Neural progenitor cell (in vitro differentiated cells): ENCODE measurements at regions not wholly inside any gene's neighbourhood (a gene's known extent, or its start where the extent isn't known, plus 50 kb on each side); places are given as distances from the start of the nearest gene placed in this dataset.
A peak's percentile ranks its signal among the peaks of the same experiment; 100 is the strongest.

Experiments used
- DNase-seq: peaks from one replicate; pipeline ENCODE4 v3.0.0-alpha.2; 2016; ENCODE audit warnings: low spot score
- H2AFZ ChIP-seq: fragments of 200-600 bp; sonication (generic); replicated peaks from 2 replicates; pipeline ENCODE4 v1.6.1; 2016; ENCODE audit warnings: antibody characterized with exemption
- H3F3A ChIP-seq: fragments of 200-600 bp; sonication (generic); 2 replicates; pipeline ENCODE4 v1.6.1; 2016; ENCODE audit warnings: antibody characterized with exemption, low read depth
- H3K27ac ChIP-seq: fragments of 200-600 bp; sonication (generic); 2 replicates; pipeline ENCODE4 v1.5.1; 2016; ENCODE audit warnings: mild to moderate bottlenecking
- H3K27me3 ChIP-seq: fragments of 200-600 bp; sonication (generic); 2 replicates; pipeline ENCODE4 v1.6.1; 2016; ENCODE audit warnings: mild to moderate bottlenecking, moderate library complexity
- H3K36me3 ChIP-seq: fragments of 200-600 bp; sonication (generic); 2 replicates; pipeline ENCODE4 v1.5.1; 2016
- H3K4me1 ChIP-seq: fragments of 200-600 bp; sonication (generic); 2 replicates; pipeline ENCODE4 v1.6.1; 2016; ENCODE audit warnings: mixed run types
- H3K4me2 ChIP-seq: fragments of 200-600 bp; sonication (generic); 2 replicates; pipeline ENCODE4 v1.6.1; 2016
- H3K4me3 ChIP-seq: fragments of 200-600 bp; sonication (generic); 2 replicates; pipeline ENCODE4 v1.5.1; 2016
- H3K79me2 ChIP-seq: fragments of 200-600 bp; sonication (generic); 2 replicates; pipeline ENCODE4 v1.6.1; 2016; ENCODE audit warnings: low read depth
- H3K9ac ChIP-seq: fragments of 200-600 bp; sonication (generic); 2 replicates; pipeline ENCODE4 v1.6.1; 2016
- H3K9me3 ChIP-seq: fragments of 200-600 bp; sonication (generic); 2 replicates; pipeline ENCODE4 v1.5.1; 2016; ENCODE audit warnings: low read depth
- H4K20me1 ChIP-seq: fragments of 200-600 bp; sonication (generic); 2 replicates; pipeline ENCODE4 v1.6.1; 2016; ENCODE audit warnings: low read depth
- H3K27ac Mint-ChIP-seq: 3 replicates; pipeline ENCODE4 v1.8.0; 2021; ENCODE audit warnings: mixed read lengths
- H3K27me3 Mint-ChIP-seq: 2 replicates; pipeline ENCODE4 v1.8.0; 2022; ENCODE audit warnings: low read depth, mild to moderate bottlenecking, inconsistent platforms, moderate library complexity, mixed read lengths; ENCODE audit not compliant: insufficient read depth
- H3K36me3 Mint-ChIP-seq: 3 replicates; pipeline ENCODE4 v1.8.0; 2021; ENCODE audit warnings: mixed read lengths
- H3K4me1 Mint-ChIP-seq: 3 replicates; pipeline ENCODE4 v1.8.0; 2021; ENCODE audit warnings: mixed read lengths
- H3K4me3 Mint-ChIP-seq: 3 replicates; pipeline ENCODE4 v1.8.0; 2021; ENCODE audit warnings: mild to moderate bottlenecking, moderate library complexity, mixed read lengths
- H3K9me3 Mint-ChIP-seq: 3 replicates; pipeline ENCODE4 v1.8.0; 2020; ENCODE audit warnings: mixed read lengths
- EZH2 ChIP-seq: fragments of 200-600 bp; sonication (generic); IDR thresholded peaks from 2 replicates; pipeline ENCODE4 v1.6.1; 2017; ENCODE audit warnings: antibody characterized with exemption, mild to moderate bottlenecking, moderate library complexity
- EZH2phosphoT487 ChIP-seq: fragments of 200-600 bp; sonication (generic); IDR thresholded peaks from 2 replicates; pipeline ENCODE4 v1.6.1; 2017; ENCODE audit warnings: antibody characterized with exemption
- TF ChIP-seq, protein P1 (sequence below): fragments of 200-600 bp; sonication (generic); IDR thresholded peaks from 2 replicates; pipeline ENCODE4 v1.5.1; 2017; ENCODE audit warnings: antibody characterized with exemption, mild to moderate bottlenecking

DNA sequence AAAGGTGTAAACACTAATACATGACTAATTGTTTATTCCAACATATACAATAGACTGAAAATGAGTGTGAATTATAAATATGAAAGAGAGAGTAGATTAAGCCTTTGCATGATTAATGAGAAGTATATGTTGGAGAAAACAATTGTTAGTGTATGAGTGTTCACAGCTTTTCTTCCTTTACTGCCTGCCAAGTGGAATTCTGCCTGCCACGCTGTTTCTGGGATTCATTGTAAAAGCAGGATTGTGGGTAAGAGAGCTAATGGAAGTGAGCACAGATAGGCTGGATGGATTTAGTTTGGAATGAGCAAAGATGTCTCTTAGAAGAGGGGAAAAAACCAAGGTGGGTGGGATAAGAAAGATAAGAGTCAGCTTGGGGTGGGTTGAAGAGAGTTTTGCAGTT is 129.6 kb upstream of the NMUR2 start:
- Mint-ChIP-seq H3K4me1 (peaks cover under 1% of the 10 kb centered on the region), H3K4me3 (no peak overlapping the region), H3K9me3 (no peaks in the 10 kb centered on the region), H3K27me3 (no peaks in the 10 kb centered on the region), H3K27ac (no peak overlapping the region), H3K36me3 (no peaks in the 10 kb centered on the region)
- Histone ChIP-seq H3K9me3 (no peaks in the 10 kb centered on the region), H2AFZ (no peak overlapping the region), H3F3A (no peaks in the 10 kb centered on the region), H3K79me2 (no peaks in the 10 kb centered on the region), H3K36me3 (no peaks in the 10 kb centered on the region), H3K27me3 (no peaks in the 10 kb centered on the region), H3K9ac (no peak overlapping the region), H4K20me1 (no peaks in the 10 kb centered on the region), H3K27ac (no peak overlapping the region), H3K4me1 (peaks cover under 1% of the 10 kb centered on the region), H3K4me3 (no peak overlapping the region), H3K4me2 (no peak overlapping the region)
- no peak for TF ChIP-seq EZH2
- DNase-seq: no peak

DNA sequence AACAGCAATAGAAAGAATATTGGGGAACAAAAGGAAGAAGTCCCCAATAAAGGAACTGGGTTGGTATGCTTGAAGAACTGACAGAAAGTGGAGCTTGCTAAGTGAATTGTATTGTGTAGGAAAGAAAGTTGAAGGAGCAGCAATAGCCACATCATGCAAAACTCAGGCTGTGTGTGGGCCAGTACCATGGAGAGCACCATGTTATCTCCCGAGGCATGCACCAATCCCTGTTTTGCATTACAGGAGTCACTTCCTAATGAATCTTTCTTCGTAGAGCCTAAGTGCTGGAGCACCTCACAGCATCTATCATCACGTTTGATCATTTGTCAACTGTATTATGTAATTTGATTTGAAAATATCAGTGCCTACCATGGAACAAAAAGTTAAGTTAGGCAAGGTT is 137.7 kb upstream of the NMUR2 start:
- Histone ChIP-seq H3K36me3 (no peaks in the 10 kb centered on the region), H3K27ac (no peak overlapping the region), H2AFZ (no peak overlapping the region), H3K4me2 (no peak overlapping the region), H3K79me2 (no peaks in the 10 kb centered on the region), H3F3A (no peaks in the 10 kb centered on the region), H3K9me3 (no peaks in the 10 kb centered on the region), H4K20me1 (no peaks in the 10 kb centered on the region), H3K27me3 (peaks cover 6% of the 10 kb centered on the region), H3K9ac (no peak overlapping the region), H3K4me1 (no peaks in the 10 kb centered on the region), H3K4me3 (no peak overlapping the region)
- DNase-seq: peak; percentile 74
- TF ChIP-seq EZH2: no peak
- TF ChIP-seq, protein P1, sequence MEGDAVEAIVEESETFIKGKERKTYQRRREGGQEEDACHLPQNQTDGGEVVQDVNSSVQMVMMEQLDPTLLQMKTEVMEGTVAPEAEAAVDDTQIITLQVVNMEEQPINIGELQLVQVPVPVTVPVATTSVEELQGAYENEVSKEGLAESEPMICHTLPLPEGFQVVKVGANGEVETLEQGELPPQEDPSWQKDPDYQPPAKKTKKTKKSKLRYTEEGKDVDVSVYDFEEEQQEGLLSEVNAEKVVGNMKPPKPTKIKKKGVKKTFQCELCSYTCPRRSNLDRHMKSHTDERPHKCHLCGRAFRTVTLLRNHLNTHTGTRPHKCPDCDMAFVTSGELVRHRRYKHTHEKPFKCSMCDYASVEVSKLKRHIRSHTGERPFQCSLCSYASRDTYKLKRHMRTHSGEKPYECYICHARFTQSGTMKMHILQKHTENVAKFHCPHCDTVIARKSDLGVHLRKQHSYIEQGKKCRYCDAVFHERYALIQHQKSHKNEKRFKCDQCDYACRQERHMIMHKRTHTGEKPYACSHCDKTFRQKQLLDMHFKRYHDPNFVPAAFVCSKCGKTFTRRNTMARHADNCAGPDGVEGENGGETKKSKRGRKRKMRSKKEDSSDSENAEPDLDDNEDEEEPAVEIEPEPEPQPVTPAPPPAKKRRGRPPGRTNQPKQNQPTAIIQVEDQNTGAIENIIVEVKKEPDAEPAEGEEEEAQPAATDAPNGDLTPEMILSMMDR: no peak
- TF ChIP-seq EZH2phosphoT487: no peak
- Mint-ChIP-seq H3K27ac (no peak overlapping the region), H3K27me3 (no peaks in the 10 kb centered on the region), H3K36me3 (no peaks in the 10 kb centered on the region), H3K9me3 (no peaks in the 10 kb centered on the region), H3K4me1 (no peaks in the 10 kb centered on the region), H3K4me3 (no peak overlapping the region)

DNA sequence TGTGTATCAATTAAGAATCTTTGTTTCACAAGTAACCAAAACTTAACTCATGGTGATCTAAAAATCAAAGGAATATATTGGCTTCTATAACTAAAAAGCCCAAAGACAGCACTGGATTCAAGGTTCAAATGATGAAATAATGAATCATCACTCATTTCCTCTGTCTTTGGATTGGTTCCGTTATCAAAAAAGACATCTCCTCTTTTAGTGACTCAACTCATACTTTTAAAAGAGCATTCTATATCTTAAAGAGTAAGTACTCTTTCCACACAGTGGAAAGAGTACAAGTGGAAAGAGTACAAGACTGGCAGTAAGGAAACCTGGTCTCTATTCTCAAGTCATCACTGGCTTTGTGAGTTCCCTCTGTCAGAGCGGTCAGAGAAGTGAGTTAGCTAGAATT is 141.4 kb upstream of the NMUR2 start:
- Histone ChIP-seq H3F3A (no peaks in the 10 kb centered on the region), H3K79me2 (no peaks in the 10 kb centered on the region), H3K9me3 (no peaks in the 10 kb centered on the region), H3K4me2 (no peak overlapping the region), H2AFZ (no peak overlapping the region), H3K36me3 (no peaks in the 10 kb centered on the region), H3K27ac (no peak overlapping the region), H3K4me3 (no peak overlapping the region), H3K27me3 (peaks cover 6% of the 10 kb centered on the region), H3K4me1 (no peaks in the 10 kb centered on the region), H3K9ac (no peak overlapping the region), H4K20me1 (no peaks in the 10 kb centered on the region)
- H3K36me3 Mint-ChIP-seq: no peaks in the 10 kb centered on the region
- H3K4me1 Mint-ChIP-seq: no peaks in the 10 kb centered on the region
- no peaks in the 10 kb centered on the region for H3K9me3 Mint-ChIP-seq
- H3K27me3 Mint-ChIP-seq: peaks cover 3% of the 10 kb centered on the region
- no peak overlapping the region for H3K4me3 Mint-ChIP-seq
- TF ChIP-seq EZH2phosphoT487 (no peak), EZH2 (no peak)
- TF ChIP-seq, protein P1: no peak
- no peak for DNase-seq
- no peak overlapping the region for H3K27ac Mint-ChIP-seq

- Histone ChIP-seq H3F3A (no peaks in the 10 kb centered on the region), H3K4me1 (no peaks in the 10 kb centered on the region), H3K9ac (no peak overlapping the region), H3K4me3 (no peak overlapping the region), H3K4me2 (no peak overlapping the region), H3K9me3 (no peaks in the 10 kb centered on the region), H2AFZ (no peak overlapping the region), H3K79me2 (no peaks in the 10 kb centered on the region), H3K27ac (no peak overlapping the region), H4K20me1 (no peaks in the 10 kb centered on the region), H3K36me3 (no peaks in the 10 kb centered on the region), H3K27me3 (peaks cover 6% of the 10 kb centered on the region)
- no peak for DNase-seq
- TF ChIP-seq EZH2phosphoT487 (no peak), EZH2 (no peak)
- TF ChIP-seq, protein P1: no peak
- Mint-ChIP-seq H3K36me3 (no peaks in the 10 kb centered on the region), H3K27me3 (peaks cover 3% of the 10 kb centered on the region), H3K27ac (no peak overlapping the region), H3K9me3 (no peaks in the 10 kb centered on the region), H3K4me1 (no peaks in the 10 kb centered on the region), H3K4me3 (no peak overlapping the region)
These were observed 142.1 kb upstream of the NMUR2 start for GRCh38 chr5:152547202-152547601.
